ENCODE measurements at regions not wholly inside any gene's neighbourhood (a gene's known extent, or its start where the extent isn't known, plus 50 kb on each side); places are given as distances from the start of the nearest gene placed in this dataset.
"Not testable (repeated sequence)": the region's sequence is repeated elsewhere in the genome, so short reads cannot be mapped to it uniquely, and the experiment has no call there.

- DNase-seq (ENCODE audit: low read depth): no peak
Observed at GRCh38 chr17:14575471-14575953, 274.6 kb downstream of the HS3ST3B1 start.

DNA sequence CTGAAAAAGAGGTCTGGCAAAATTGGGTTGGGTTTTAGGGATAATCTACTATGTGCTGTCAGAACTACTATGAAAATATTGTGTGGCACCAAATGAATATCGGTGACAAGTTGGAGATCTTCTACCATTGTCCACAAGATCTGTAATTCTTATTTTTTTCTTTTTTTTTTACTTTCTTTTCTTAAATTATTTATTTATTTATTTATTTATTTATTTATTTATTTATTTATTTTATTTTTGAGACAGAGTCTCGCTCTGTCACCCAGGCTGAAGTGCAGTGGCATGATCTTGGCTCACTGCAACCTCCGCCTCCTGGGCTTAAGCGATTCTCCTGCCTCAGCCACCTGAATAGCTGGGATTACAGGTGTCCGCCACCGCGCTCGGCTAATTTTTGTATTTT is 259.4 kb downstream of the HS3ST3B1 start:
- DNase-seq (ENCODE audit: low read depth): not testable (repeated sequence)

GRCh38 chr17:14559264-14560119 is 258.6 kb downstream of the HS3ST3B1 start:
- DNase-seq (ENCODE audit: low read depth): no peak

DNA sequence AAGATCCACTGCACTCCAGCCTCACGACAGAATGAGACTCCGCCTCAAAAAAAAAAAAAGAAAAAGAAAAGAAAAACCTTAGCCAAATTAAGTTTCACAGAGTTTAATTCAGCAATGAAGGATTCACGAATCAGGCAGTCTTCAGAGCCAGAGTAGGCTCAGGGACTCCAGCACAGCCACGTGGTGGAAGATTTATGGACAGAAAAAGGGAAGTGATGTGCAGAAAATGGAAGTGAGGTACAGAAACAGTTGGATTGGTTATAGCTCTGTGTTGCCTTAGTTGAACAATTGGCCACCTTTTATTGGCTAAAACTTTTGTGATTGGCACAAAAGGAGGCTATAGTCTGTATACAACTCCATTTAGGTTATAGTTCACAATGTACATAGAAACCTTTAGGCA is 256.6 kb downstream of the HS3ST3B1 start:
- DNase-seq (ENCODE audit: low read depth): no peak

- no peak for DNase-seq (ENCODE audit: low read depth)
Observed at GRCh38 chr17:14553847-14554246, 253.0 kb downstream of the HS3ST3B1 start.

- DNase-seq (ENCODE audit: low read depth): no peak
Observed at GRCh38 chr17:14552306-14552705, 251.4 kb downstream of the HS3ST3B1 start.

DNA sequence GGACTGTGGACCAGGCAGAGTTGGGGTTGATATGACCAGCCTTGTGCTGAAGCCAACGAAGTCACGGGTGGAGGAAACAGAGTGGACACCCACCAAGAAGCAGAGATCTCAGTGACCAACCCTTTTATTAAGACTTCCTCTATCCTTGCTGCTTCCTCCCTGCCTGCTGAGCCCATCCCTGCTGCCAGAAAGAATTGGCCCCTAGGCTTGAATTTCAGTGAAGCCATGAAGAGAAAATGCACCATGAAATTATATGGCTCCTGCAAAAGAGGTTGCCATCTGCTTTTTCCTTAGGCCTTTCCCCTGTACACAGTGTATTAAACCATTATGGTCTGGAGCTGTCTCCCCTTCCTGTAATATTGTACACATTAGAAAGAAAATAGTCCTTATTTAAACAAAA is 246.7 kb downstream of the HS3ST3B1 start:
- DNase-seq (ENCODE audit: low read depth): no peak

GRCh38 chr17:14547016-14547415 is 246.1 kb downstream of the HS3ST3B1 start:
- DNase-seq (ENCODE audit: low read depth): no peak

GRCh38 chr17:14545156-14545906 is 244.4 kb downstream of the HS3ST3B1 start:
- DNase-seq (ENCODE audit: low read depth): no peak

DNA sequence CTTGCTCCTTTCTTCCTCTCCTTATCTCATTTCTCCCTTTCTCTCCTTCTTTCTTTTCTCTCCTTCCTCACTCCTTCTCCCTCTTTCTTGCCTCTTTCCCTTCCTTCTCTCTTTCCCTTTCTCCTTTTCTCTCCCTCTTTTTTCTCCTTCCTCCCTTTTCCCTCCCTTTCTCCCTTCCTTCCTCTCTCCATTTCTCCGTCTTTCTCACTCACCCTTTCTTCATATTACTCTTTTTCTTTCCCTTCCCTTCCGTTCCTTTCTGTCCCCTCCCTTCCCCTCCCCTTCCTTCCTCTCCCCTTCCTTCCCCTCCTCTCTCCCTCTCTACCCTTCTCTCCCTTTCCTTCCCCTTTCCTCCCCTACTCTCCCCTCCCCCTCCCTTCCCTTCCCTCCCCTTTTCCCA is 240.8 kb downstream of the HS3ST3B1 start:
- no peak for DNase-seq (ENCODE audit: low read depth)

DNA sequence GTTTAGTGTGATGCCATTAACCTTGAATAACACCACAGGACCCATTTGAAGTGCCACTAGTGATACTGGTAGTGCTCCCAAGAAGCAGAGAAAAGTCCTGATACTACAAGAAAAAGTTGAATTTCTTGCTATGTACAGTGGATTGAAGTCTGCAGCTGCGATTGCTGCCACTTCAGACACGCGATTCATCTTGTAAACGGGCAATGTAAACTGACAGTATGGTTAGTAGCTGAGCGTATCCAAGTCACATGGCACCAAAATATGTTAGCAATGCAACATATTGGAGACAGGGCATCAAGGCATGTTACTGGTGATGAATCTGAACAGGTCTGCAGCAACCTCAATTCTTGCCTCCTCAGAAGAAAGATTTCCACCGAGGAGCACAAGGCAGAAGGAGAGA is 238.9 kb downstream of the HS3ST3B1 start:
- no peak for DNase-seq (ENCODE audit: low read depth)

DNA sequence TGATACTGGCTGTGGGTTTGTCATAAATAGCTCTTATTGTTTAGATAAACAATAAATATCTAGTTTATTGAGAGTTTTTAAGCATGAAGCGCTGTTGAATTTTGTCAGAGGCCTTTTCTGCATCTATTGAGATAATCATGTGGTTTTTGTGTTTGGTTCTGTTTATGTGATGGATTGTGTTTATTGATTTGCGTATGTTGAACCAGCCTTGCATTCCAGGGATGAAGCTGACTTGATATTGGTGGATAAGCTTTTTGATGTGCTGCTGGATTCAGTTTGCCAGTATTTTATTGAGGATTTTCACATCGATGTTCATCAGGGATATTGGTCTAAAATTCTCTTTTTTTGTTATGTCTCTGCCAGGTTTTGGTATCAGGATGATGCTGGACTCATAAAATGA is 231.4 kb downstream of the HS3ST3B1 start:
- not testable (repeated sequence) for DNase-seq (ENCODE audit: low read depth)

DNA sequence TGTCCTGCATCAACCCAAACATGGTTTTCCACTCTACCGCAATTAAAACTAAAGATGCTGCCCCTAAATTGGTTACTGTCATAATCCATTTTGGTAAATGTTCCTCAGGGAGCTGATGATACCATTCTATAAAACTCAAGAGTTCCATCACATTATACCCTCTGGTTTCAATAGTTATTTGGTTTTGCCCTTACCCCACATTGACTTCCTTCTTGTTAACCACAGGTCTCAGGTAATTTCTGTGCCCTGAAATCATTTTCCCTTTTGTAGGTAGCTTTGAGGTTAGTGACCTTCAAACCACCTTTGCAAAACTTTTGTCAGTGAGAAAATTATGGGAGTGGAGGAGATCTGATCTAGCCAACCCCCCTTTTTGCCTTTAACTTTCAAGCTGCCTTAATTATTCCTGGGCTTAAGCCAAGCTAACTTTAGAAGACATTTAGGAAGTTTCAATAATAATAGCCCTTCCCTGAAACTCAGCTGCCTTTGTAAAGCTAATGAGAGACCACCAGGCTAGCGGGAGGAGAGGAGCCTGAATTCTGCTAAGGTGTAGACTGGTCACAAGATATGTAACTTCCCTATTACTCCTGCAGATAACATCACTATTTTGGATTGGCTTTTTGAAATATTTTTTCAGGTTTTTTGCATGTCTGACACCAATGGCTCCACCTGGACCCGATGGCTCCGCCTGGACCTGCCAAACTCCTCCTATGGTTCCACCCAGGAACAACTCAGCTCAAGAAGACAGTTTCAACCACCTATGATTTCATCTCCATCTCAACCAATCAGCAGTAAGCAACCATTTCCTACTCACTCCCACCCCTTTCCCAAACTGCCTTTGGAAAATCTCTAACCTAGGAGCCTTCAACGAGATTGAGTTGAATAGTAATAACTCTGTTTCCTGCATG is 224.9 kb downstream of the HS3ST3B1 start:
- DNase-seq (ENCODE audit: low read depth): no peak

- DNase-seq (ENCODE audit: low read depth): no peak
Observed at GRCh38 chr17:14522795-14523387, 222.0 kb downstream of the HS3ST3B1 start.

DNA sequence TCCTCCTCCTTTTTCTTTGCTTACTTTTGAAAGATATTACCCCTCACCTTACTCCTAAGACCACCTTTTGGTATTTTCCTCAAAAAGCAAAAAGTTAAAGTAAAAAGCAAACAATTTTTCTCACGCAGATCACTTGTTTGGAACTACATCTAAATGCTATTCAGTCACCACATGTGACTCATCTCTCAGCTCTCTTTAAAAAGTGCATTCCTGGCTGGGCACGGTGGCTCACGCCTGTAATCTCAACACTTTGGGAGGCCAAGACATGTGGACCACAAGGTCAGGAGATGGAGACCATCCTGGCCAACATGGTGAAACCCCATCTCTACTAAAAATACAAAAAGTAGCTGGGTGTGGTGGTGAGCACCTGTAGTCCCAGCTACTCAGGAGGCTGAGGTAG is 218.0 kb downstream of the HS3ST3B1 start:
- DNase-seq (ENCODE audit: low read depth): peak; percentile 26

- DNase-seq (ENCODE audit: low read depth): no peak
Observed at GRCh38 chr17:14514973-14515372, 214.1 kb downstream of the HS3ST3B1 start.

DNA sequence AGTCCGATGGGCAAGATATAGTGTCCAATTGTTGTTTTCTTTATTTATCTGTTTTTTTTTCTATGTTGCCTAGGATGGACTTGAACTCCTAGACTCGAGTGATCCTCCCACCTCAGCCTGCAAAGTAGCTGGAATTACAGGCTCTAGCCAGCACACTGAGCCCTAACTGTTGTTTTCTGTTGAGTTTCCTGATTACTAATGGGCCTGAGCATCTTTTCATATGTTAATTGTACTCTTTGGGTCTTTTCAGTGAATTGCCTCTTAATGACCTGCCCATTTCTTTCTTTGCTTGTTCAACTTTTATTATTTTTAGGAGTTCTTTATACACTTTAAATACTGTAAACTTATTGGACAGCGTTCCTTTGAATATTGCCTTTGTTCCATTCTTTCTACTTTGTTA is 213.0 kb downstream of the HS3ST3B1 start:
- no peak for DNase-seq (ENCODE audit: low read depth)

GRCh38 chr17:14510136-14510535 is 209.3 kb downstream of the HS3ST3B1 start:
- DNase-seq (ENCODE audit: low read depth): peak; percentile 60

DNA sequence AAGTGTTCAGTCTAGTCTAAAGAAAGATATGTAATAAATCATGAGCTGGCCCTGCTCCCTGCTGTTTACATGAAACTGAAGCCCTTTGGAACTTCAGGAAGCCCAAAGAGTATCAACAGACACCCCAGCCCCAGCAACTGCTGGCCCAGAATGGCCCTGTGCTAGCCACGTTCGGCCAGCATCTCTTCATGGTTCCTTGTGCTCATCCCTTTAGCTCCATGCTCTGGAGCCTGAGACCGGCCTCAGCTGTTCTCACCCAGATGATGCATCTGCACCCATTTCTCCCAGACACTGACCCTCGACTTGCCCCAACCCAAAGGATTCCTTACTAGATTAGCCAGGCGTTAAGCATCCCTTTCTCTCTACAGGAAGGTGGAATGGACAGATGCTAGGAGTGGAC is 207.3 kb downstream of the HS3ST3B1 start:
- DNase-seq (ENCODE audit: low read depth): no peak

DNA sequence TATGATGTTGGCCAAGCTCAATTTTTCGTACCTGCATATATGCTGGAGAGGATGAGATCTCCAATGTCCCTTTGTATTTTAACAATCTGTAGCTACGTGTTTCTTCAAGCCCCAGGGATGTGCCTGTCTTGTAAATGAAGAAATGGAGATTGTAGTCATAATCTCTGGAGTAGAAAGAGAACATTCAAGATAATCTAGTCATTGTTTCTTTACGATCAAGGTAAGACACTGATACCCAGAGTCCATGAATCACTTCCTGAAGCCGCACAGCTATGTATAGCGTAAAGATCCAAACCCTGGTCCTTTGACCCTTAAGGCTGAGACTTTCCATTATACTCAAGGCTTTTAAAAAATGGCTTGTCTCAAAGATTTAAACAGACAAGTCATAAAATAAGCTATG is 205.5 kb downstream of the HS3ST3B1 start:
- DNase-seq (ENCODE audit: low read depth): no peak

GRCh38 chr17:14505606-14506005 is 204.7 kb downstream of the HS3ST3B1 start:
- no peak for DNase-seq (ENCODE audit: low read depth)

Measured in LHCN-M2 (cell line).